NB4 (cell line): ENCODE measurements at regions not wholly inside any gene's neighbourhood (a gene's known extent, or its start where the extent isn't known, plus 50 kb on each side); places are given as distances from the start of the nearest gene placed in this dataset.

ENCODE experiments used
- CTCF ChIP-seq: IDR thresholded peaks from one replicate; pipeline ENCODE4 v1.5.1; 2012; ENCODE audit warnings: low read depth, low read length
- MAX ChIP-seq: IDR thresholded peaks from 2 replicates; pipeline ENCODE4 v1.6.1; 2011; ENCODE audit warnings: low read depth, low read length
- POLR2A ChIP-seq: IDR thresholded peaks from 2 replicates; pipeline ENCODE4 v1.6.1; 2011; ENCODE audit warnings: mild to moderate bottlenecking; ENCODE audit not compliant: insufficient read length; ENCODE audit errors: extremely low read depth

- no peak for TF ChIP-seq POLR2A
- TF ChIP-seq CTCF: no peak
- TF ChIP-seq MAX: no peak
Observed at GRCh38 chr11:10984250-10984649, 126.4 kb upstream of the ZBED5 start.
